Mucosa of descending colon (tissue), 3 donors: ENCODE measurements at regions not wholly inside any gene's neighbourhood (a gene's known extent, or its start where the extent isn't known, plus 50 kb on each side); places are given as distances from the start of the nearest gene placed in this dataset.
"Not testable (repeated sequence)": the region's sequence is repeated elsewhere in the genome, so short reads cannot be mapped to it uniquely, and the experiment has no call there.

ENCODE experiments used
- ATAC-seq: fragments of 200-7000 bp; cut with Tn5 transposase; one replicate; pipeline ENCODE4 v1.9.1; 2020; ENCODE audit warnings: mild to moderate bottlenecking, moderate library complexity
- DNase-seq, 3 donors: peaks; one replicate each; pipeline ENCODE4 v3.0.0-alpha.2; 2020
- H3K36me3 ChIP-seq: fragments of 200-600 bp; one replicate; pipeline ENCODE4 v1.8.0; 2021; ENCODE audit warnings: low read depth, mild to moderate bottlenecking
- H3K4me1 ChIP-seq: fragments of 200-600 bp; one replicate; pipeline ENCODE4 v1.8.0; 2021; ENCODE audit warnings: low read depth, mild to moderate bottlenecking
- H3K4me3 ChIP-seq: fragments of 200-600 bp; one replicate; pipeline ENCODE4 v1.8.0; 2021; ENCODE audit warnings: mild to moderate bottlenecking
- H3K9me3 ChIP-seq: fragments of 200-600 bp; one replicate; pipeline ENCODE4 v1.8.0; 2021; ENCODE audit warnings: mild to moderate bottlenecking
- intact Hi-C, 2 donors: fragments of 100-400 bp; cut with DNase I in 1 of 2; cut with micrococcal nuclease in 1 of 2; formaldehyde crosslinking; loops; one replicate each; pipeline versions ENCODE4 v1.11.0 to v1.11.1; 2022; cut with DNase I, micrococcal nuclease
- TF ChIP-seq, protein P1 (sequence below): fragments of 200-600 bp; IDR thresholded peaks from one replicate; pipeline ENCODE4 v1.8.0; 2022; ENCODE audit warnings: antibody characterized with exemption, mild to moderate bottlenecking
- donor health status: DM: no; HTN: no; CAD: no; lungs with moderate emphysema.
- donor health status: DM: no; HTN: no; CAD: no.
- donor health status: DM: no; HTN: yes; CAD: no.

DNA sequence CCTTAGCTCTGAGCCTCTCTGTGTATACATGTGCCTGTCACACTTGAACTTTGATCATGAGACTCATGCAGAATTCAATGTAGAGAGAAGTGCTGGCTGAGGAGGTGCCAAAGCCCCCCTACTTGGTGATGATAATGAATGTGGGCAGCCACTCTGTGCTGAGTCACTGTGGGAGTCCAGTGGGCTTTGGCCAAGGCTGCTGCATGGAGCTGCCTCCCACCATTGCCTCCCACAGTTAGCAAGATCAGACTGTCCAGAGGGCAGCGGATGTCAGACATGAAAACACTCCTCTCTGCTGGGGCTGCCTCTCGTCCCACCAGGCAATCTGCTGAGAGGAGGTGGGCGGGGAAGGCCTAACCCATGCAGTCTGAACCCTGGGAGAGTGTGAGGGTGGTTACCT is 180.3 kb downstream of the SH2D4B start:
- no peak for ATAC-seq
- no peaks in the 10 kb centered on the region for H3K36me3 ChIP-seq
- TF ChIP-seq, protein P1, sequence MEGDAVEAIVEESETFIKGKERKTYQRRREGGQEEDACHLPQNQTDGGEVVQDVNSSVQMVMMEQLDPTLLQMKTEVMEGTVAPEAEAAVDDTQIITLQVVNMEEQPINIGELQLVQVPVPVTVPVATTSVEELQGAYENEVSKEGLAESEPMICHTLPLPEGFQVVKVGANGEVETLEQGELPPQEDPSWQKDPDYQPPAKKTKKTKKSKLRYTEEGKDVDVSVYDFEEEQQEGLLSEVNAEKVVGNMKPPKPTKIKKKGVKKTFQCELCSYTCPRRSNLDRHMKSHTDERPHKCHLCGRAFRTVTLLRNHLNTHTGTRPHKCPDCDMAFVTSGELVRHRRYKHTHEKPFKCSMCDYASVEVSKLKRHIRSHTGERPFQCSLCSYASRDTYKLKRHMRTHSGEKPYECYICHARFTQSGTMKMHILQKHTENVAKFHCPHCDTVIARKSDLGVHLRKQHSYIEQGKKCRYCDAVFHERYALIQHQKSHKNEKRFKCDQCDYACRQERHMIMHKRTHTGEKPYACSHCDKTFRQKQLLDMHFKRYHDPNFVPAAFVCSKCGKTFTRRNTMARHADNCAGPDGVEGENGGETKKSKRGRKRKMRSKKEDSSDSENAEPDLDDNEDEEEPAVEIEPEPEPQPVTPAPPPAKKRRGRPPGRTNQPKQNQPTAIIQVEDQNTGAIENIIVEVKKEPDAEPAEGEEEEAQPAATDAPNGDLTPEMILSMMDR: no peak

DNA sequence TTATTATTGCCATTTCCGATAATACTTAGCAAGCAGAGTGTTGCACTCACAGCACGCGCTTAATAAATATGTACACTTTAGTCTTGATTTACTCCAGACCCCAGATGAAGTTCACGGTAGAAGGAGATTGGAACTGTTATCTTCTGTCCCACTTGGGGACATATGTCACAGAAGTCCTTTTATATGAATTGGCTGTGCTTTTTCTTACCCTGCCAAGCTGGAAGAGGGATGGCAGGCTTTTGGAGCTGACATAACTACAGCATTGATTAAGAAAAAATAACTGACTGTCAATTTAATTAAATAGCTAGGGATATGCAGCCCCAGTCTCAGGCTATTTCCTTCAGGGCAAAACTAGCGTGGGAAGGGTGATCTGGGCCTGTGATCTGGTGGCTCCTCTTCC is 182.2 kb downstream of the SH2D4B start:
- Histone ChIP-seq H3K4me3 (no peak overlapping the region), H3K36me3 (no peaks in the 10 kb centered on the region), H3K9me3 (no peaks in the 10 kb centered on the region), H3K4me1 (no peaks in the 10 kb centered on the region)
- no peak for DNase-seq
- intact Hi-C loops: no loop called here
- TF ChIP-seq, protein P1: no peak
- ATAC-seq: no peak

More for the DNA sequence above, 180.3 kb downstream of the SH2D4B start:
- Histone ChIP-seq H3K9me3 (no peaks in the 10 kb centered on the region), H3K4me3 (no peak overlapping the region), H3K4me1 (no peaks in the 10 kb centered on the region)
- no peak for DNase-seq
- intact Hi-C loops: no loop called here

DNA sequence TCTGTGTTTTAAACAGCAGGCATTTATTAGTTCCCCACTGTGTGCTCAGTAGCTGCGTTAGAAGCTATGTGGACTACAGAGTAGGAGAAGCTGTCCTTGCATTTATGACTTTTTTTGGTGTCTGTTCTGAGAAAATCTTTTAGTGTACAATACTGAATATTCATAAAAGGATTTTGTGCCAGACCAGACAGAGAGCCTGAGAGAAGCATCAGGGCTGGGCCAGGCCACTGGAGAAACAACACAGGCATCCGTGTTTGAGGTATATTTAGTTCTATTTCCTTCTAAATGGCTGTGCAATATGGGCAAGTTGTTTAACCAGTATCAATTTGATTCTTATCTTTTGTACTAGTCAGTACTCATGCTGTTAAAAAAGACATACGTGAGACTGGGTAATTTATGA is 182.8 kb downstream of the SH2D4B start:
- TF ChIP-seq, protein P1: no peak
- intact Hi-C loops: no loop called here
- no peaks in the 10 kb centered on the region for H3K4me1 ChIP-seq
- ATAC-seq (no peak), DNase-seq (no peak)
- H3K9me3 ChIP-seq: no peaks in the 10 kb centered on the region
- H3K36me3 ChIP-seq: no peaks in the 10 kb centered on the region
- no peak overlapping the region for H3K4me3 ChIP-seq

- H3K9me3 ChIP-seq, H3K36me3 ChIP-seq, DNase-seq, intact Hi-C loops, H3K4me1 ChIP-seq, H3K4me3 ChIP-seq, ATAC-seq: not testable (repeated sequence)
These were observed 190.7 kb downstream of the SH2D4B start for GRCh38 chr10:80728354-80728753.

DNA sequence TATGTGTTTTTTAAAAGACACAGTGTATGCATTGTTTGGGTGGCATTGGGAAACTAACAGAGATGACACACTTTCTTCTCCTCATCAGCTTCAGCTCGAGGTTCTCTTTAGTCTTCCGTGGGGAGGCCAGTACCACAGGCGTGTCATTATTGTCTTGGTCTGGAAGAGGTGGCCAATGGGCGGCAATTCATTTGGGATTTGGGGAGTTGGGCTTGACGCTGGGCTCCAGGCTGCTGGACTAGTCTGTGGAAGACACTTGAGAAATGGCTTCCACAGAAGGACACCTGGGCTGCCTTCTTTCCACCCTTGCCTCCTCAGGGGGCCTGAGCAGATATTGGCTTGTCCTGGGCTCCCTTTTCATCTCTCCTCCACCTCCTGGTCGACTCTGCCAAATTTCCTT is 192.2 kb downstream of the SH2D4B start:
- DNase-seq: no peak
- intact Hi-C loops: no loop called here

DNA sequence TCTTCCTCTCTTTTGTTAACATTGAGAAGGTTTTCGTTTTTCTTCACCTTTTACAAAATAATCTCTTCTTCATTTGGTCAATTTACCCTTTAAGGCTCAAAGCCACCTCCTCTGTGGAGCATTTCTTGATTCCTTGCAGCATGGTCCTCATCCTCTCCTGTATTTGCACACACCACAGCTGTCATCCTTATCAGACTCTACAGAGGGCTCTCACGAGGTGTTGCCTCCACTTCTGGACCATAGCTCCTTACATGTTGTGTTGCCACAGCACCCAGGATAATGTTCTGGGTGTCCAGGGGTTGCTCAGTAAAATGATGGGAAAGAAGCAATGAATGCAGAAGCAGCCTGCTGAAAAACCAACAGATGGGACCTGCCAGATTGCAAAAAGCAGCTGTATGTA is 192.8 kb downstream of the SH2D4B start:
- Histone ChIP-seq H3K36me3 (no peaks in the 10 kb centered on the region), H3K9me3 (no peaks in the 10 kb centered on the region), H3K4me1 (no peaks in the 10 kb centered on the region), H3K4me3 (no peak overlapping the region)
- no peak for DNase-seq
- no peak for ATAC-seq
- intact Hi-C loops: no loop called here
- TF ChIP-seq, protein P1: no peak

More for the DNA sequence above, 192.2 kb downstream of the SH2D4B start:
- ATAC-seq: no peak
- Histone ChIP-seq H3K4me1 (no peaks in the 10 kb centered on the region), H3K36me3 (no peaks in the 10 kb centered on the region), H3K4me3 (no peak overlapping the region), H3K9me3 (no peaks in the 10 kb centered on the region)
- TF ChIP-seq, protein P1: no peak
